ENCODE measurements at regions not wholly inside any gene's neighbourhood (a gene's known extent, or its start where the extent isn't known, plus 50 kb on each side); places are given as distances from the start of the nearest gene placed in this dataset.

DNA sequence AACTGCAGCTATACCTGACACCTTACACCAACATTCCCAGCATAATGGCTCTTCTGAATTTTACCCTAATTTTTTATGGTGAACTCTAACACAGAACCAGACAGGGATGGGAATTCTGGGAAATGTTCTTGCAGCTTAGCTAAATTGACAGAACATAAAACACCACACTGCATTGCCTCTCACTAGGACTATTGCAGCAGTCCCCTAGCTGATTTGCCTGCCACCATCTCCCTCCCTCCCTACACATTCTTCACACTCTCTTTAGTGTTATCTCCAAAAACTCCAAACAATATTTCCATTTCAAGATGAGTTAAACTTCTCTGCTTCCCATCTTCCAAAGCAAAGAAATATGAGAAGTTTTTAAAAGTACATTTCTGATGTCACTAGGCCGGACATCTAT lies 733.9 kb upstream of the INTU start:
- no peaks in the 10 kb centered on the region for H3K36me3 ChIP-seq (ENCODE audit: insufficient read depth, low read length)

DNA sequence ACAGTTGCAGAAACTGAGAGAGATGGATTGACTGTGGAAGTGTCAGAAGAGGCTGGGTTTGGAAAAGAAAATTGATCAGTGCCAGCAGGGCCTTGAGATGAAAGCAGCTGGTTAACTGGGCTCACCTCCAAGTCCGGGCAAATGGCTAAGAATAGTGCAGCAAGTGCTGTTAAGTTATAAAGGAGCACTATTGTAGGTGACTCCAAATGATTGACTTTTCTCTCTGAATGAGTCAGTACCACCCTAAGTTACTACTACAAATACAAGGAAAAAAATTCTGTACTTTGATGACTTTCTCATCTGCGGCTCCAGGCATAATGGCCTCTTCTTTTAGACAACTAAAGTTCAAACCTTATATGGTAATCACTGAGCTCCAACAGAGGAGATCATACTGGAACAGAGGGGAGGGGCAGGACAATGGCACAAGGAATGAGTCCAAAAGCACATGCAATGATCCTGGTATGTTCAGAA lies 733.4 kb upstream of the INTU start:
- no peaks in the 10 kb centered on the region for H3K36me3 ChIP-seq (ENCODE audit: insufficient read depth, low read length)
- no peaks in the 10 kb centered on the region for H3K27me3 ChIP-seq (ENCODE audit: insufficient read depth, low read length, poor library complexity)
- no peaks in the 10 kb centered on the region for H4K20me1 ChIP-seq (ENCODE audit: insufficient read depth, low read length)
- no peak overlapping the region for H3K27ac ChIP-seq (ENCODE audit: low read length)
- TF ChIP-seq, protein P1, sequence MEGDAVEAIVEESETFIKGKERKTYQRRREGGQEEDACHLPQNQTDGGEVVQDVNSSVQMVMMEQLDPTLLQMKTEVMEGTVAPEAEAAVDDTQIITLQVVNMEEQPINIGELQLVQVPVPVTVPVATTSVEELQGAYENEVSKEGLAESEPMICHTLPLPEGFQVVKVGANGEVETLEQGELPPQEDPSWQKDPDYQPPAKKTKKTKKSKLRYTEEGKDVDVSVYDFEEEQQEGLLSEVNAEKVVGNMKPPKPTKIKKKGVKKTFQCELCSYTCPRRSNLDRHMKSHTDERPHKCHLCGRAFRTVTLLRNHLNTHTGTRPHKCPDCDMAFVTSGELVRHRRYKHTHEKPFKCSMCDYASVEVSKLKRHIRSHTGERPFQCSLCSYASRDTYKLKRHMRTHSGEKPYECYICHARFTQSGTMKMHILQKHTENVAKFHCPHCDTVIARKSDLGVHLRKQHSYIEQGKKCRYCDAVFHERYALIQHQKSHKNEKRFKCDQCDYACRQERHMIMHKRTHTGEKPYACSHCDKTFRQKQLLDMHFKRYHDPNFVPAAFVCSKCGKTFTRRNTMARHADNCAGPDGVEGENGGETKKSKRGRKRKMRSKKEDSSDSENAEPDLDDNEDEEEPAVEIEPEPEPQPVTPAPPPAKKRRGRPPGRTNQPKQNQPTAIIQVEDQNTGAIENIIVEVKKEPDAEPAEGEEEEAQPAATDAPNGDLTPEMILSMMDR (IDR thresholded peaks at IDR 0.05; ENCODE audit: borderline replicate concordance, extremely low read depth, low read length, poor library complexity, severe bottlenecking): no peak
- no peak for TF ChIP-seq EZH2 (IDR thresholded peaks at IDR 0.05; ENCODE audit: borderline replicate concordance, low read depth, low read length, severe bottlenecking)
- H2AFZ ChIP-seq (ENCODE audit: low read depth, low read length): no peak overlapping the region
- H3K4me2 ChIP-seq (ENCODE audit: insufficient read depth, low read length): no peak overlapping the region
- H3K4me3 ChIP-seq (ENCODE audit: low read depth in 1 of 2, low read length in 2 of 2): no peak overlapping the region
- H3K4me1 ChIP-seq (ENCODE audit: insufficient read depth, low read length): no peaks in the 10 kb centered on the region
- no peak for DNase-seq
- no peak for ATAC-seq (ENCODE audit: insufficient read depth, low read depth)
- H3K9me3 ChIP-seq (ENCODE audit: insufficient read depth, low read length, severe bottlenecking): peaks cover 5% of the 10 kb centered on the region
- H3K79me2 ChIP-seq (ENCODE audit: insufficient read depth, low read length): no peaks in the 10 kb centered on the region
- H3K9ac ChIP-seq (ENCODE audit: low read depth, low read length): no peak overlapping the region

More for the DNA sequence above, 733.9 kb upstream of the INTU start:
- peaks cover 5% of the 10 kb centered on the region for H3K9me3 ChIP-seq (ENCODE audit: insufficient read depth, low read length, severe bottlenecking)
- no peak overlapping the region for H2AFZ ChIP-seq (ENCODE audit: low read depth, low read length)
- no peak overlapping the region for H3K9ac ChIP-seq (ENCODE audit: low read depth, low read length)
- no peak for DNase-seq
- TF ChIP-seq, protein P1 (IDR thresholded peaks at IDR 0.05; ENCODE audit: borderline replicate concordance, extremely low read depth, low read length, poor library complexity, severe bottlenecking): no peak
- TF ChIP-seq EZH2 (IDR thresholded peaks at IDR 0.05; ENCODE audit: borderline replicate concordance, low read depth, low read length, severe bottlenecking): no peak
- H3K27ac ChIP-seq (ENCODE audit: low read length): no peak overlapping the region
- no peak for ATAC-seq (ENCODE audit: insufficient read depth, low read depth)
- H3K4me3 ChIP-seq (ENCODE audit: low read depth in 1 of 2, low read length in 2 of 2): no peak overlapping the region
- H3K27me3 ChIP-seq (ENCODE audit: insufficient read depth, low read length, poor library complexity): no peaks in the 10 kb centered on the region
- H3K79me2 ChIP-seq (ENCODE audit: insufficient read depth, low read length): no peaks in the 10 kb centered on the region
- no peaks in the 10 kb centered on the region for H3K4me1 ChIP-seq (ENCODE audit: insufficient read depth, low read length)
- no peaks in the 10 kb centered on the region for H4K20me1 ChIP-seq (ENCODE audit: insufficient read depth, low read length)
- H3K4me2 ChIP-seq (ENCODE audit: insufficient read depth, low read length): no peak overlapping the region

GRCh38 chr4:126906466-126906865 lies 726.3 kb upstream of the INTU start:
- Histone ChIP-seq H3K36me3 (ENCODE audit: insufficient read depth, low read length) (no peaks in the 10 kb centered on the region), H3K27ac (ENCODE audit: low read length) (no peak overlapping the region), H3K9me3 (ENCODE audit: insufficient read depth, low read length, severe bottlenecking) (no peaks in the 10 kb centered on the region), H4K20me1 (ENCODE audit: insufficient read depth, low read length) (no peaks in the 10 kb centered on the region), H2AFZ (ENCODE audit: low read depth, low read length) (no peak overlapping the region), H3K4me3 (ENCODE audit: low read depth in 1 of 2, low read length in 2 of 2) (no peak overlapping the region), H3K79me2 (ENCODE audit: insufficient read depth, low read length) (no peaks in the 10 kb centered on the region), H3K27me3 (ENCODE audit: insufficient read depth, low read length, poor library complexity) (no peaks in the 10 kb centered on the region), H3K4me1 (ENCODE audit: insufficient read depth, low read length) (no peaks in the 10 kb centered on the region), H3K4me2 (ENCODE audit: insufficient read depth, low read length) (no peak overlapping the region), H3K9ac (ENCODE audit: low read depth, low read length) (no peak overlapping the region)
- no peak for DNase-seq
- no peak for TF ChIP-seq EZH2 (IDR thresholded peaks at IDR 0.05; ENCODE audit: borderline replicate concordance, low read depth, low read length, severe bottlenecking)
- TF ChIP-seq, protein P1 (IDR thresholded peaks at IDR 0.05; ENCODE audit: borderline replicate concordance, extremely low read depth, low read length, poor library complexity, severe bottlenecking): no peak
- no peak for ATAC-seq (ENCODE audit: insufficient read depth, low read depth)

DNA sequence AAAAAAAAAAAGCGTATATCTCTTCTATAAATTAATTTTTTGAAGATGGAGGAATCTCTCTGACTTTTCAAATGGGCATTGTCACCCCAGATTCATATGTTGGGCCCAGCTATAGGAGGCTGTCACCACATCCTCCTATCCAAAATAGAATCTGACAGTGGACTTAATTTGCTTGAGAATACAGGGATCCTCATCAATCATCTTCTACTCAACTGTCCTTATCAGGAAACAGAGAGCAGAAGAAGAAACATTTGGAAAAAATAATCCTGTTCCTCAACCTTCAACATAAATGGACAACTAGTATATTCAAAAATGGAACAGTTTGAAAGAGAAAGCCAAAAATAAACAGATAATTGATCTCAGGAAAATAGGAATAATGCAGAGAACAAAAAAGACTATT lies 725.4 kb upstream of the INTU start:
- no peak for ATAC-seq (ENCODE audit: insufficient read depth, low read depth)
- no peak for TF ChIP-seq EZH2 (IDR thresholded peaks at IDR 0.05; ENCODE audit: borderline replicate concordance, low read depth, low read length, severe bottlenecking)
- TF ChIP-seq, protein P1 (IDR thresholded peaks at IDR 0.05; ENCODE audit: borderline replicate concordance, extremely low read depth, low read length, poor library complexity, severe bottlenecking): no peak

More for the DNA sequence above, 725.4 kb upstream of the INTU start:
- no peak overlapping the region for H3K4me2 ChIP-seq (ENCODE audit: insufficient read depth, low read length)
- no peaks in the 10 kb centered on the region for H3K27me3 ChIP-seq (ENCODE audit: insufficient read depth, low read length, poor library complexity)
- H3K79me2 ChIP-seq (ENCODE audit: insufficient read depth, low read length): no peaks in the 10 kb centered on the region
- H3K36me3 ChIP-seq (ENCODE audit: insufficient read depth, low read length): no peaks in the 10 kb centered on the region
- no peaks in the 10 kb centered on the region for H3K9me3 ChIP-seq (ENCODE audit: insufficient read depth, low read length, severe bottlenecking)
- no peaks in the 10 kb centered on the region for H4K20me1 ChIP-seq (ENCODE audit: insufficient read depth, low read length)
- H2AFZ ChIP-seq (ENCODE audit: low read depth, low read length): no peak overlapping the region
- H3K4me3 ChIP-seq (ENCODE audit: low read depth in 1 of 2, low read length in 2 of 2): no peak overlapping the region
- no peak overlapping the region for H3K27ac ChIP-seq (ENCODE audit: low read length)
- no peaks in the 10 kb centered on the region for H3K4me1 ChIP-seq (ENCODE audit: insufficient read depth, low read length)
- no peak overlapping the region for H3K9ac ChIP-seq (ENCODE audit: low read depth, low read length)
- no peak for DNase-seq
